HEK293T (cell line): ENCODE measurements at regions not wholly inside any gene's neighbourhood (a gene's known extent, or its start where the extent isn't known, plus 50 kb on each side); places are given as distances from the start of the nearest gene placed in this dataset.

Experiments used
- ELF4 ChIP-seq: fragments of 450-650 bp; IDR thresholded peaks from 2 replicates; pipeline ENCODE4 v1.6.1; 2017; ENCODE audit warnings: antibody characterized with exemption
- FOXA1 ChIP-seq: fragments of 450-650 bp; IDR thresholded peaks from 2 replicates; pipeline ENCODE4 v1.6.1; 2016; ENCODE audit warnings: mild to moderate bottlenecking
- FOXK2 ChIP-seq: fragments of 450-650 bp; IDR thresholded peaks from 2 replicates; pipeline ENCODE4 v1.6.1; 2016; ENCODE audit warnings: mild to moderate bottlenecking
- LEF1 ChIP-seq: fragments of 450-650 bp; IDR thresholded peaks from 2 replicates; pipeline ENCODE4 v1.6.1; 2017; ENCODE audit warnings: mild to moderate bottlenecking, borderline replicate concordance
- SP1 ChIP-seq: fragments of 450-650 bp; IDR thresholded peaks from 2 replicates; pipeline ENCODE4 v1.6.1; 2017
- SUZ12 ChIP-seq: fragments of 450-650 bp; IDR thresholded peaks from 2 replicates; pipeline ENCODE4 v1.6.1; 2016; ENCODE audit warnings: mild to moderate bottlenecking
- TARDBP ChIP-seq: fragments of 450-650 bp; IDR thresholded peaks from 2 replicates; pipeline ENCODE4 v1.6.1; 2016
- TF ChIP-seq, protein P1 (sequence below): fragments of 450-650 bp; IDR thresholded peaks from 2 replicates; pipeline ENCODE4 v1.6.1; 2016

DNA sequence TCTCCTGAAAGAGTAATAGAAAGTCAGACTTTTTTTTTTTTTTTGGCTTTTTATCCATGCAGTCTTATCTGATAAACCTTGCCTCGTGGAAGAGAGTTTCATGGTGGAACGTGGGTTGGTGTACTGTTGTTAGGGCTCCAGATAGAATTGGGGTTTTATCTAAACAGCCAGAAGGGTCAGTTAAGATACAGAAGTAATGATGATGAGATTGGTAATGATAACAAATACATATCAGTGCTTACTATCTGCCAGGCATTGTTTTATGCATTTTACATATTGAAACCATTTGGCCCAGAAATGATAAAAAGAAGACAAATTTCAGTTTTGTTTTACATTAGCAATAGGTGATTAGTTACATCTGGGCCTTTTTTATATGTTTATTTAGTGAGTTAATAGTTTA lies 372.8 kb upstream of the PRICKLE1 start:
- no peak for TF ChIP-seq LEF1
- TF ChIP-seq, protein P1, sequence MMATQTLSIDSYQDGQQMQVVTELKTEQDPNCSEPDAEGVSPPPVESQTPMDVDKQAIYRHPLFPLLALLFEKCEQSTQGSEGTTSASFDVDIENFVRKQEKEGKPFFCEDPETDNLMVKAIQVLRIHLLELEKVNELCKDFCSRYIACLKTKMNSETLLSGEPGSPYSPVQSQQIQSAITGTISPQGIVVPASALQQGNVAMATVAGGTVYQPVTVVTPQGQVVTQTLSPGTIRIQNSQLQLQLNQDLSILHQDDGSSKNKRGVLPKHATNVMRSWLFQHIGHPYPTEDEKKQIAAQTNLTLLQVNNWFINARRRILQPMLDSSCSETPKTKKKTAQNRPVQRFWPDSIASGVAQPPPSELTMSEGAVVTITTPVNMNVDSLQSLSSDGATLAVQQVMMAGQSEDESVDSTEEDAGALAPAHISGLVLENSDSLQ = no peak
- TF ChIP-seq SUZ12 = no peak
- TF ChIP-seq ELF4 = no peak
- no peak for TF ChIP-seq FOXA1
- no peak for TF ChIP-seq TARDBP
- no peak for TF ChIP-seq SP1
- TF ChIP-seq FOXK2 = no peak
